CD4-positive, alpha-beta T cell treated with Interleukin-15 for 1 hour (primary cell): ENCODE measurements at regions not wholly inside any gene's neighbourhood (a gene's known extent, or its start where the extent isn't known, plus 50 kb on each side); places are given as distances from the start of the nearest gene placed in this dataset.

Experiments
- DNase-seq: peaks from one replicate; pipeline ENCODE4 v3.0.0-alpha.2; 2020

DNA sequence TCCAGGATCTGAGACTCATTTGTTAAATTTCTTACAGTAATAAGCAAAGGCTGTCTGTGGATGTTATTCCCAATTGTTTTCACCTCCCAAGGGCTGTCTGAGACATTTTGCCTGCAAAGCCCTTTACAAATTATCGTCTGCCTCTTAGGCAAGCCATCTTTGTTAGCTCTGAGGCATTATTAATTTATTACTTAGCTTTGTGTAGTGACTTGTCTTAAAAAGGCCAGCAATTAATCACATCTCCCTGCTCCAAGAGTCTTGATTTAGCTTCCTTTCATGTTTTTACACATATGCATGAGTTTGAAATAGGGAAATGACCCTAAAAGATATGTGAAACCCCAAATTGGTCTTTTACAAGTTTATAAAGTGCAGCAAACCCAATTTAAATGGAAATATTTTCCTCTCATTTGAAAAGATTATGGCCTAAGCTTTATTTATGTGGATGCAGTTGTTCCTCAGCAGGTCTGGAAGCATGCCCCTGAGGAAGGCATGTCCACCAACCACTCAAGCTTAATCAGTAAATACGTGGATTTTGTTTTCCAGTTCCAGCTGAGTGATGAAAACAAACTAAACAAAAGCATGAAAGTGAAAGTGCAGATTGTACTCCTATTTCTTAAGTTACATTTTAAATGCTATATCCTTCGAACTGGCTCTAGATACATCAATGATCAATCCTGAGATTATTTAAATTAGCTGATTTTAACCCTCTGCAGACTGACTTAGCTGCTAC lies 173.6 kb upstream of the LNX1 start:
- no peak for DNase-seq

- no peak for DNase-seq
Observed at GRCh38 chr4:53763813-53764597, 172.7 kb upstream of the LNX1 start.

GRCh38 chr4:53755656-53756055 lies 164.4 kb upstream of the LNX1 start:
- no peak for DNase-seq

- no peak for DNase-seq
Observed at GRCh38 chr4:53752124-53752523, 160.8 kb upstream of the LNX1 start.

- peak; percentile 70 for DNase-seq
Observed at GRCh38 chr4:53748328-53748772, 157.1 kb upstream of the LNX1 start.

DNA sequence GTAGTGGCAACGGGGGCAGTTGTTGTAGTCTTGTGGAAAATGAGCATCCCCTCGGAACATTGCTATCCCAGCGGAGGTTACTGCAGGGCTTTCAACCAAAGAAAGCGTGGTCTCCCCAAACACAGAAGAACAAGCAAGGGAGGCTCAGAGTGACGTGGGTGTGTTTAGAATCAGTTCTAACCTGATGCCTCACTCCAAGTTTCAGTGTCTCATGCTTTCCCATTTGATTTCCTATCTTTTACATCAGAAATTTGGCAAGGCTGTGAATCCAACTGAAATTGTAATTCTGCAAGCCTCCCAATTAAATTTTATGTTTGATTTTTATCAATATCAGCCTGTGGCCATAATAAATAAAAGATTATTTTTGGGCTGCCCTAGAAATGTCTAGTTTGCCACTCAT lies 156.1 kb upstream of the LNX1 start:
- no peak for DNase-seq

DNA sequence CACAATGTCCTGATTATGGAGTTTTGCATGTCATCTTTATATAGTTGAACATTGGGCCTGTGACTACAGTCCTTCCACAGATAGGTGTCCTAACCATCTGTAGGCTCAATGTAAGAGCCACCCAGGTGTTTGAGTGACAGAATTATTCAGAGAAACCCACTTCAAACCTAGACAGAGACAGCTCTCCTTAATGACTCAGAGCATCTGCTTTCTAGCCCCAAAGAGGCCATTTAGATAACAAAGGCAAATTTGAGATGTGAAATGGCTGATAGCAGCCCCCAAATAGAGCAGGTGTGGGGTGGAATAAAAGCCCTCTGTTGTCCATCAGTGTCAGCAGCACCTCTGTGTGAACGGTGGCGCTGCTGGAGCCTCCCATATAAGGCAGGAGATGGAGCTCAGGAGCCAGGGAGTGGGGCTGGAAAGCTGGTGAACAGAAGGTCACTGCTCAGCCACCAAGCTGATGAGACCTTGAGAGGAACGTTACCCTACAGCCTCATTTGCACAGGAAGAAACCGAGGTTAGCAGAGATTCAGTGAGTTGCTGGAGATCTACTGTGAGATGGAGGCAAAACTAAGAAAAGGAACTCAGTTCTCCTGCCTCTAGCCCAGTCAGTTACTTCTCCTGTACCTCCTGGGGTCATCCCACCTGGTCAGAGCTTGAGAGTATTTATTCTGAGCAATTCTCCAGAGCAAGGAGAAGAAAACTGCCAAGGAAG lies 153.3 kb upstream of the LNX1 start:
- no peak for DNase-seq

GRCh38 chr4:53734584-53735353 lies 143.5 kb upstream of the LNX1 start:
- DNase-seq, result no peak

- DNase-seq, result no peak
Observed at GRCh38 chr4:53734182-53734581, 142.9 kb upstream of the LNX1 start.

GRCh38 chr4:53732661-53733060 lies 141.4 kb upstream of the LNX1 start:
- no peak for DNase-seq

GRCh38 chr4:53730031-53730805 lies 138.9 kb upstream of the LNX1 start:
- DNase-seq, result no peak

GRCh38 chr4:53722110-53722509 lies 130.8 kb upstream of the LNX1 start:
- no peak for DNase-seq

DNA sequence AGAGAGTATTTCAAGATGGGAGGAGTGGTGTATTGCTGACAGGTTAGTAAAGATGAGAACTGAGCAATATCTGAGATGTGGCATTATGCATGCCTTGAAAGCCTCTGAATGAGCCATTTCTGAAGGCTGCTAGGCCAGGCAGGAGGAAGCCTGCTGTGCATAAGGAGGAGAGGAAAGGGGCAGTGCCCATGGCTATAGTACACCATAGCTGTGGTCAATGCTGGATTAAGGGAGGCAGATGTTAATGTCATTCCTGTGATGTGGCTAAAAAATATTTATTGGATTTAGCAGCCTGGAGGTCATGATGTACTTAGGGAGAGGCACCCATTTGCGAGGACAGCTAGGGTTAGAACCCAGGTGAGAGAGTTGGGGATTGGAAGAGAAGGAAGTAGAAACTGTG lies 130.0 kb upstream of the LNX1 start:
- DNase-seq, result no peak

GRCh38 chr4:53720776-53721175 lies 129.5 kb upstream of the LNX1 start:
- DNase-seq, result no peak

DNA sequence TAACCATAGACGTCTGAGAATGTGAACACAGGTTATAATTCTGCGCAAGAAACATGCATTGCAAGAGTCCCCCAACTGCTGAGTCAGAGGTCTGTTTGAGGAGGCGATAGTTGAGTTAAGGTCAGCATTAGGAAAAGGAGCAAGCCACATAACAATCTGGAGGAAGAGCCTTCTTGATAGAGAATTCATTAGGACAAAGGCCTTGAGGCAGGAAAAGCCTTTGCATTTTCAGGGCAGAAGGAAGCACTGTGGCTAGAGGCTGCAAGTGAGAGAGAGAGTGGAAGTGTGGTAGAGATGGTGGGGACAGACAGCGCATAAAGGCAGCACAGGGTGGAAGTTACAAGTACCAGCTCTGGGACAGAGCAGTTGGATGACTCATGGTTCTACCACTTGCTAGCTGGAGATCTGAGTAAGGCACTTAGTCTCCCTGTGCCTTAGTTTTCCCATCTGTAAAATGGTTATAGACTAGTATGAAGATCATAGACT lies 125.8 kb upstream of the LNX1 start:
- DNase-seq, result no peak

- DNase-seq, result no peak
Observed at GRCh38 chr4:53716471-53717063, 125.3 kb upstream of the LNX1 start.

DNA sequence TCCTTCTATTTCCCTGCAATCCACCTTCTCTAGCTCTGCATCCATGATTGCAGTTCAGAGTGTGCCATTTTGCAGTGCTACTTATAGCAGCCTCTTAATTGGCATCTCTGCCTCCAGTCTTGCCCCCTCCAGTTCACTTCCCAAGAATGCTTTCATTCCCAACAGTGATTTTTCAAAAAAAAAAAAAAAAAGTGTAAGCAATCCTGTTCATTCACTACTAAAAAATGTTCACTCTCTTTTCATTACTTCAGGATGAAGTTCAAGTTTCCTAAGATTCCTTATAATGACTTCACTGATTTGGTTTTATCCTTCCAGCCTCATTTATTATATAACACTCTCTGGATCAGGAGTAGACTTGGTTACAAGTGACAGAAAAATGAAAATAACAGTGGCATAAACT lies 124.7 kb upstream of the LNX1 start:
- DNase-seq, result no peak

GRCh38 chr4:53714236-53715140 lies 123.2 kb upstream of the LNX1 start:
- DNase-seq, result no peak

DNA sequence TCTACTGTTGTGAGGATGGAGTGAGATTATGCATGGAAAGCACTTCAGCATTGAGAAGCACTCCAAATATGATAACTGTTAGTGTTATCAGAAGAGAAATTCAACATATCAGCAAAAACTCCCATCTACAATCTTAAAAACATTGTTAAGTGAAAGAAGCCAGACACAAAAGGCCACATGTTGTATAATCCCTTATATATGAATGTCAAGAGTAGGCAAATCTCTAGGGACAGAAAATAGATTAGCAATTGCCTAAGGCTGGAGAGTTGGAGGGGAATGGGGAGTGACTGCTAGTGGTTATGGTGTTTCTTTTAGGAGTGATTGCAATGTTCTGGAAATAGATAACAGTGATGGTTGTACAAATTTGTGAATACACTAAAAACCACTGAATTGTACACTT lies 122.5 kb upstream of the LNX1 start:
- DNase-seq, result no peak

DNA sequence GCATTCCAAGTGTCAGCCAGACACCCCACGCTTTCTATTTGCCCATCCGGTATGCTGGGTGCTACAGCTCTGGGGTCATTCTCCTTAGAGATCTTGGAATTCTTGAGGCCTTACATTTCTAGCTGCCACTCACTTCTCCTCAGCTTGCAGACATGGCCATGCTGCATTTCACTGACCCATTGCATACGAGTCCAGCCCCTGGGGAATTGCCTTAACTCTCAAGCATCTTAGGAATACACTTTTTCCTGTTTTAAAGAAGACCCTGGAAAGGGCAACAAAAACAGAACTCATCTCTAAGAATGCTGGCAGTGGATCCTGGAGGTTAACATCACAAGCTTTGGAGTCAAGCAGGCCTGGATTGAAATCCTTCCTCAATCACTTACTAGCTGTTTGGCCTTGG lies 122.0 kb upstream of the LNX1 start:
- no peak for DNase-seq
